Esophagus muscularis mucosa (tissue), 4 donors: ENCODE measurements at regions not wholly inside any gene's neighbourhood (a gene's known extent, or its start where the extent isn't known, plus 50 kb on each side); places are given as distances from the start of the nearest gene placed in this dataset.

Experiments
- EP300 ChIP-seq: sonication (generic); formaldehyde crosslinking; IDR thresholded peaks from one replicate; pipeline ENCODE4 v1.6.1; 2017; ENCODE audit warnings: antibody characterized with exemption
- POLR2A ChIP-seq: fragments of 450-650 bp; IDR thresholded peaks from one replicate; pipeline ENCODE4 v1.6.1; 2017; ENCODE audit warnings: antibody characterized with exemption, moderate library complexity, mild to moderate bottlenecking, low read depth
- POLR2AphosphoS5 ChIP-seq, 2 donors: sonication (generic); formaldehyde crosslinking; IDR thresholded peaks; one replicate each; pipeline ENCODE4 v1.6.1; 2017; ENCODE audit warnings: antibody characterized with exemption in 2 of 2
- TF ChIP-seq, protein P1 (sequence below), 3 experiments: fragments of 200-600 bp in 2 of 3; fragments of 450-650 bp in 1 of 3; sonication (generic) in 2 of 3; IDR thresholded peaks; one replicate each; pipeline ENCODE4 v1.5.1; 2017 to 2019; ENCODE audit warnings: antibody characterized with exemption in 3 of 3, mild to moderate bottlenecking in 2 of 3, moderate library complexity in 1 of 3

- TF ChIP-seq, protein P1, sequence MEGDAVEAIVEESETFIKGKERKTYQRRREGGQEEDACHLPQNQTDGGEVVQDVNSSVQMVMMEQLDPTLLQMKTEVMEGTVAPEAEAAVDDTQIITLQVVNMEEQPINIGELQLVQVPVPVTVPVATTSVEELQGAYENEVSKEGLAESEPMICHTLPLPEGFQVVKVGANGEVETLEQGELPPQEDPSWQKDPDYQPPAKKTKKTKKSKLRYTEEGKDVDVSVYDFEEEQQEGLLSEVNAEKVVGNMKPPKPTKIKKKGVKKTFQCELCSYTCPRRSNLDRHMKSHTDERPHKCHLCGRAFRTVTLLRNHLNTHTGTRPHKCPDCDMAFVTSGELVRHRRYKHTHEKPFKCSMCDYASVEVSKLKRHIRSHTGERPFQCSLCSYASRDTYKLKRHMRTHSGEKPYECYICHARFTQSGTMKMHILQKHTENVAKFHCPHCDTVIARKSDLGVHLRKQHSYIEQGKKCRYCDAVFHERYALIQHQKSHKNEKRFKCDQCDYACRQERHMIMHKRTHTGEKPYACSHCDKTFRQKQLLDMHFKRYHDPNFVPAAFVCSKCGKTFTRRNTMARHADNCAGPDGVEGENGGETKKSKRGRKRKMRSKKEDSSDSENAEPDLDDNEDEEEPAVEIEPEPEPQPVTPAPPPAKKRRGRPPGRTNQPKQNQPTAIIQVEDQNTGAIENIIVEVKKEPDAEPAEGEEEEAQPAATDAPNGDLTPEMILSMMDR (IDR thresholded peaks at IDR 0.05) = no peak
- TF ChIP-seq POLR2A (no peak), EP300 (no peak), POLR2AphosphoS5 (IDR thresholded peaks at IDR 0.05) (no peak)
These were observed 91.2 kb upstream of the ELOVL6 start for GRCh38 chr4:110289601-110290100.
